Fibroblast of lung (primary cell): ENCODE measurements at regions not wholly inside any gene's neighbourhood (a gene's known extent, or its start where the extent isn't known, plus 50 kb on each side); places are given as distances from the start of the nearest gene placed in this dataset.

Experiments
- DNase-seq, 2 donors: peaks; one replicate each; pipeline versions ENCODE4 v3.0.0 to v3.0.0-alpha.2; 2010; ENCODE audit warnings: low read depth in 2 of 2
- H2AFZ ChIP-seq: 2 replicates; pipeline ENCODE4 v1.5.1; 2012; ENCODE audit warnings: low read length, control low read depth, inconsistent platforms
- H3K27ac ChIP-seq: 2 replicates; pipeline ENCODE4 v1.5.1; 2011; ENCODE audit warnings: low read length, control low read depth; ENCODE audit not compliant: insufficient read depth
- H3K27me3 ChIP-seq: 2 replicates; pipeline ENCODE4 v1.5.1; 2011; ENCODE audit warnings: mild to moderate bottlenecking, low read length; ENCODE audit not compliant: control insufficient read depth, insufficient read depth
- H3K36me3 ChIP-seq: 2 replicates; pipeline ENCODE4 v1.5.1; 2011; ENCODE audit warnings: low read length; ENCODE audit not compliant: control insufficient read depth, insufficient read depth
- H3K4me1 ChIP-seq: 2 replicates; pipeline ENCODE4 v1.5.1; 2011; ENCODE audit warnings: low read length; ENCODE audit not compliant: control insufficient read depth, insufficient read depth; ENCODE audit errors: extremely low read depth
- H3K4me2 ChIP-seq: 2 replicates; pipeline ENCODE4 v1.5.1; 2011; ENCODE audit warnings: low read length, control low read depth; ENCODE audit not compliant: insufficient read depth; ENCODE audit errors: extremely low read depth
- H3K4me3 ChIP-seq, 4 experiments: fragments of 200-600 bp in 1 of 4; sonication (generic) in 1 of 4; replicated peaks in 1 of 4; 2 replicates each; pipeline ENCODE4 v1.5.1; 2011 to 2016; ENCODE audit warnings: low read length in 4 of 4, low read depth in 3 of 4, mild to moderate bottlenecking in 3 of 4, control low read depth in 2 of 4, inconsistent platforms in 1 of 4, mixed read lengths in 1 of 4; ENCODE audit not compliant: insufficient read depth in 1 of 4; ENCODE audit errors: control extremely low read depth in 1 of 4
- H3K79me2 ChIP-seq: 2 replicates; pipeline ENCODE4 v1.5.1; 2012; ENCODE audit warnings: mild to moderate bottlenecking, low read length, inconsistent platforms; ENCODE audit not compliant: control insufficient read depth, insufficient read depth
- H3K9ac ChIP-seq: 2 replicates; pipeline ENCODE4 v1.5.1; 2011; ENCODE audit warnings: mild to moderate bottlenecking, low read length, control low read depth; ENCODE audit not compliant: insufficient read depth
- H3K9me3 ChIP-seq: 2 replicates; pipeline ENCODE4 v1.5.1; 2012; ENCODE audit warnings: low read depth, low read length; ENCODE audit not compliant: control insufficient read depth, insufficient read depth
- H4K20me1 ChIP-seq: 2 replicates; pipeline ENCODE4 v1.5.1; 2011; ENCODE audit warnings: low read length; ENCODE audit not compliant: control insufficient read depth, insufficient read depth; ENCODE audit errors: extremely low read depth
- EZH2 ChIP-seq: IDR thresholded peaks from 2 replicates; pipeline ENCODE4 v1.5.1; 2012; ENCODE audit warnings: low read length, control low read depth, mild to moderate bottlenecking; ENCODE audit errors: missing control alignments
- TF ChIP-seq, protein P1 (sequence below), 2 donors: IDR thresholded peaks in 1 of 2; conservative IDR thresholded peaks in 1 of 2; 1 replicate in 1 of 2; 2 replicates in 1 of 2; pipeline ENCODE4 v1.5.1; 2011 to 2012; ENCODE audit warnings: low read length in 2 of 2, control low read depth in 1 of 2, inconsistent platforms in 1 of 2, low read depth in 1 of 2, mild to moderate bottlenecking in 1 of 2

DNA sequence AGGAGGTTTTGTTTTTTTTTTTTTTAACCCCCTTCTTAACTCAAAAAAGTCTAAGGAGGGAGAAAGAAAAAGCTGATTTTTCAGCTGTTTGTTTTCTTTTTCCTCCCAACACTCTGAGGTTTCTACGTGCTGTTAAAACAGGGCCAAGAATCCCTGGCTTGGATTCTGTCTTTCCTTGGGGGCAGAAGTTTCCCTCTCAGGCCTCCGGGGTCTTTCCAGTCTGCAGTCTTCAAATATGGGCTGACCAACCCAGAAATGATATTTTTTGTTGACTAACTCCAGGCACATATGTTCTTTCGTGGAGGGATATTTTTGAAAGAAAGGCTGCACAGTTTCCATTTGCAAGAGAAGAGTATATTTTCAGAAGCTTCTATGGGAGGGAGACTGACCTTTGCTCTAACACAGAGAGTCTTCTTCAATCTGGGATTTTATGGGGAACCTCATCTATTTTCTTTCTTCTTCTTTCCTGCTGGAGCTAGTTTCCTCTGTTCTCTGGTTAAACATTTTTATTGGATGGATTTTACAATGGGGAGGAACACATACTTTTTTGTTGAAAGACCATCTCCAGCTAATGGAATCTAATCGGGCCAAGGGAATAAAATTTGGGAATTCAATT lies 93.3 kb upstream of the SPRED2 start:
- no peak for TF ChIP-seq EZH2
- TF ChIP-seq, protein P1, sequence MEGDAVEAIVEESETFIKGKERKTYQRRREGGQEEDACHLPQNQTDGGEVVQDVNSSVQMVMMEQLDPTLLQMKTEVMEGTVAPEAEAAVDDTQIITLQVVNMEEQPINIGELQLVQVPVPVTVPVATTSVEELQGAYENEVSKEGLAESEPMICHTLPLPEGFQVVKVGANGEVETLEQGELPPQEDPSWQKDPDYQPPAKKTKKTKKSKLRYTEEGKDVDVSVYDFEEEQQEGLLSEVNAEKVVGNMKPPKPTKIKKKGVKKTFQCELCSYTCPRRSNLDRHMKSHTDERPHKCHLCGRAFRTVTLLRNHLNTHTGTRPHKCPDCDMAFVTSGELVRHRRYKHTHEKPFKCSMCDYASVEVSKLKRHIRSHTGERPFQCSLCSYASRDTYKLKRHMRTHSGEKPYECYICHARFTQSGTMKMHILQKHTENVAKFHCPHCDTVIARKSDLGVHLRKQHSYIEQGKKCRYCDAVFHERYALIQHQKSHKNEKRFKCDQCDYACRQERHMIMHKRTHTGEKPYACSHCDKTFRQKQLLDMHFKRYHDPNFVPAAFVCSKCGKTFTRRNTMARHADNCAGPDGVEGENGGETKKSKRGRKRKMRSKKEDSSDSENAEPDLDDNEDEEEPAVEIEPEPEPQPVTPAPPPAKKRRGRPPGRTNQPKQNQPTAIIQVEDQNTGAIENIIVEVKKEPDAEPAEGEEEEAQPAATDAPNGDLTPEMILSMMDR (conservative IDR thresholded peaks at IDR 0.05 in 1 of 2, IDR thresholded peaks at IDR 0.05 in 1 of 2; ENCODE audit: low read depth in 1 of 2, low read length in 2 of 2), result no peak
- Histone ChIP-seq H3K27ac (no peak overlapping the region), H2AFZ (no peak overlapping the region), H3K4me3 (no peak overlapping the region), H4K20me1 (no peaks in the 10 kb centered on the region), H3K9ac (no peak overlapping the region), H3K27me3 (no peaks in the 10 kb centered on the region), H3K79me2 (no peaks in the 10 kb centered on the region), H3K36me3 (no peaks in the 10 kb centered on the region), H3K4me1 (peaks cover 3% of the 10 kb centered on the region), H3K9me3 (no peaks in the 10 kb centered on the region), H3K4me2 (no peak overlapping the region)
- no peak for DNase-seq

DNA sequence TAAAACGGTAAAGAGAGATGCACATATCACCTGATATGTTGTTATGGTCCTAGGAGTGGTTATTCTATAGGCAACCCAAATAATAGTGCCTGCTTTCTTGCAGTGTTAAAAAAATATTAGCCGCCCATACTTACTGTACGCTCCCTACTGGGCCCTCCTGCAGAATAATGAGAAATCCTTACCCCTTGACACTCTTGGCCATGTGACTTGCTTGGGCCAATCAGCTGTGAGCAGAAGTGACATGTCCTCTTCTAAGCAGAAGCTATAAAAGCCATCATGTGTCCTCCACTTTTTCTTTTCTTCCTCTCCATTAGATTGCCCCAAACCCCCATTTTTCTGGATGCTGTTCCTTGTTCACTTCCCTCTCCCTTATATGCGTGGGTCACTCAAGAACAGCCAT lies 90.5 kb upstream of the SPRED2 start:
- Histone ChIP-seq H3K4me1 (no peaks in the 10 kb centered on the region), H3K36me3 (no peaks in the 10 kb centered on the region), H3K4me3 (no peak overlapping the region), H3K9ac (no peak overlapping the region), H3K27ac (no peak overlapping the region), H3K79me2 (no peaks in the 10 kb centered on the region), H3K27me3 (no peaks in the 10 kb centered on the region), H3K9me3 (no peaks in the 10 kb centered on the region), H4K20me1 (no peaks in the 10 kb centered on the region), H2AFZ (no peak overlapping the region), H3K4me2 (no peak overlapping the region)
- TF ChIP-seq, protein P1 (conservative IDR thresholded peaks at IDR 0.05 in 1 of 2, IDR thresholded peaks at IDR 0.05 in 1 of 2; ENCODE audit: low read depth in 1 of 2, low read length in 2 of 2), result no peak
- TF ChIP-seq EZH2, result no peak
- DNase-seq, result no peak

DNA sequence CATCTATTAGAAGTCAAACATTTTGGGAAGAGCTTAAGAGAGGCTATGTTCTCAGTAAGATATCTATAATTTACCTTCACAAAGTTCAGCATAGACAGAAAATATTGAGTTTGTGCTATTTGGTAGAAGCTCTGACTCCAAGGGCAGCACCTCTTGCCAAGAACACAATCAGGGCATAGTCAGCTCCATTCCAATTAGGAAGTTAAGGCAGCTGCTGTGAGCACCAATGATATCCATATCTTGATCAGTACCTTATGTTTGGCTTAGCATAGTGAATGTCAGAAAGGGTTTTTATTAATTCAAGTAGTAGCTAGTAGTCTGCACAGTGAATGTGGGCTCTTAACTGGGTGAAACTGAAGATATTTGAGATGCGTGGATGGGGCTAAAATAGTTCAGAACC lies 86.4 kb upstream of the SPRED2 start:
- no peak for DNase-seq
- H2AFZ ChIP-seq, result no peak overlapping the region

More for the DNA sequence above, 86.4 kb upstream of the SPRED2 start:
- Histone ChIP-seq H3K9me3 (no peaks in the 10 kb centered on the region), H3K4me1 (no peaks in the 10 kb centered on the region), H3K27ac (no peak overlapping the region), H3K9ac (no peak overlapping the region), H3K27me3 (no peaks in the 10 kb centered on the region), H4K20me1 (no peaks in the 10 kb centered on the region), H3K79me2 (no peaks in the 10 kb centered on the region), H3K4me3 (no peak overlapping the region), H3K4me2 (no peak overlapping the region), H3K36me3 (no peaks in the 10 kb centered on the region)
- TF ChIP-seq, protein P1 (conservative IDR thresholded peaks at IDR 0.05 in 1 of 2, IDR thresholded peaks at IDR 0.05 in 1 of 2; ENCODE audit: low read depth in 1 of 2, low read length in 2 of 2), result no peak
- no peak for TF ChIP-seq EZH2
